WI38 (cell line): ENCODE measurements at regions not wholly inside any gene's neighbourhood (a gene's known extent, or its start where the extent isn't known, plus 50 kb on each side); places are given as distances from the start of the nearest gene placed in this dataset.
"Not testable (repeated sequence)": the region's sequence is repeated elsewhere in the genome, so short reads cannot be mapped to it uniquely, and the experiment has no call there.

Experiments
- H3K4me3 ChIP-seq: 2 replicates; pipeline ENCODE4 v1.5.1; 2011; ENCODE audit warnings: low read depth, mild to moderate bottlenecking, control low read depth, low read length
- CTCF ChIP-seq: IDR thresholded peaks from 2 replicates; pipeline ENCODE4 v1.5.1; 2012; ENCODE audit warnings: low read depth, mild to moderate bottlenecking, control low read depth, low read length

- no peak for TF ChIP-seq CTCF
Observed at GRCh38 chr10:9848278-9848677, 1169.4 kb upstream of the CELF2 start.

DNA sequence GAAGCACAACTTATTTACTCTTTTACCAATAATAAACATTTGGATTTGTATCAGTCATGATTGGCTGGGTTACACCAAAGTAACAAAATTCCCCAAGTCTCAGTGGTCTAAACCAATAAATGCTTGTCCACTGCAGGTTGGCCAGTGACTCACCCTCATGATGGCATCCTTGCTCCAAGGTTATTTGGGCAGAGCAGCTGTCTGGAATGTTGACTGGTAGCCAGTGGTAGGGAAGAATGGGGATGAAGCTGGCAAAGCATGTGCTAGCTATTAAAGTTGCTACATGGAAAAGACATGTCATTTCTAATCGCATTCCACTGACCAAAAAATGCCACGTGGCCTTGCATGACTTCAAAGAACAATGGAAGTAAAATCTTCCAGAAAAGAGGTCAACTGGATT is 1168.7 kb upstream of the CELF2 start:
- no peak overlapping the region for H3K4me3 ChIP-seq
- no peak for TF ChIP-seq CTCF

More at GRCh38 chr10:9848278-9848677, 1169.4 kb upstream of the CELF2 start:
- no peak overlapping the region for H3K4me3 ChIP-seq

GRCh38 chr10:9850415-9850814 is 1167.3 kb upstream of the CELF2 start:
- H3K4me3 ChIP-seq = no peak overlapping the region
- TF ChIP-seq CTCF = no peak

DNA sequence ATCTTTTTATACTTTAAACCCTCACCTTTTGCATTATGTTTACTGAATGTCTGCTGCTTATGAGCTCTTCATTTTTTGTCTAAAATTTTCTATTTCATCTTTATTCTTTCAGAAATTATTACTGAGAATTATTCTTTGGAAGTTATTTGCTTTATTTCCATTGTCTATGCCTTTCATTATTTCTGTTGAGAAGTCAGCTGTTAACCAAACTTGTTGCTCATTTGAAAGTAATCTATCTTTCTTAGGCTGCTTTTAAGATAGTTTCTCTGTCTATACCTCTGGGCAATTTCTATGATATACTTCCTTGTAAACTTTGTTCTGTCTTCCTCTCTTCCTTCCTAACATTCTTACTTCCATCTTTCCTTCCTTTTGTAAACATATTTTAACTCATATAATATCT is 1165.9 kb upstream of the CELF2 start:
- H3K4me3 ChIP-seq = no peak overlapping the region
- TF ChIP-seq CTCF = no peak

GRCh38 chr10:9853405-9854355 is 1164.0 kb upstream of the CELF2 start:
- no peak for TF ChIP-seq CTCF

DNA sequence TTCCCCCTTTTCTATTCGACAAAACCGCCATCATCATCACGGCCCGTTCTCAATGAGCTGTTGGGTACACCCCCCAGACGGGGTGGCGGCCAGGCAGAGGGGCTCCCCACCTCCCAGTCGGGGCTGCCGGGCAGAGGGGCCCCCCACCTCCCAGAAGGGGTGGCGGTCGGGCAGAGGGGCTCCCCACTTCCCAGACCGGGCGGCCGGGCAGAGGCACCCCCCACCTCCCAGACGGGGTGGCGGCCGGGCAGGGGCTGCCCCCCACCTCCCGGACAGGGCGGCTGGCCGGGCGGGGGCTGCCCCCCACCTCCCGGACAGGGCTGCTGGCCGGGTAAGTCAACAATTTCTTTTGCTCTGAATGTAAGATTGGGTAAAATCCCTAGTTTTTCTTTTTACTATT is 1162.2 kb upstream of the CELF2 start:
- not testable (repeated sequence) for H3K4me3 ChIP-seq

More at GRCh38 chr10:9853405-9854355, 1164.0 kb upstream of the CELF2 start:
- H3K4me3 ChIP-seq = no peak overlapping the region

DNA sequence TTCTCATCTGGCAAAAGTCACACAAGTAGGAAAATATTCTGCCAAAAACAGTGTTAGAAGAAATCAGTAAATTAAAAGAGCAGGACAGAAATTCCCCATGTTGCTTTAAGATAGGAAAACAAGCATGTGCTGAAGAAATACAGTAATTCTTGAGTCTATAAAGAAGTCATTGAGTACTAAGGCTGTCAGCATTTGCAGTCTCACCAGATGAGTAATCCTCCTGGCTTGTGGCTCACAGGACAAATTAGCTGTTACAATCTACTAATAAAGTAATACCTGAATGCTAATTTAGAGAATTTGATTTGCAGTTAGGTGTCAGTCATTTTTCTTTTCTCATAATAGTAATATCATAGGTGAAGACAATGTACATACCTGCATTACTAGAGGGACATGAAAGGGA is 1158.9 kb upstream of the CELF2 start:
- H3K4me3 ChIP-seq = no peak overlapping the region
- no peak for TF ChIP-seq CTCF

DNA sequence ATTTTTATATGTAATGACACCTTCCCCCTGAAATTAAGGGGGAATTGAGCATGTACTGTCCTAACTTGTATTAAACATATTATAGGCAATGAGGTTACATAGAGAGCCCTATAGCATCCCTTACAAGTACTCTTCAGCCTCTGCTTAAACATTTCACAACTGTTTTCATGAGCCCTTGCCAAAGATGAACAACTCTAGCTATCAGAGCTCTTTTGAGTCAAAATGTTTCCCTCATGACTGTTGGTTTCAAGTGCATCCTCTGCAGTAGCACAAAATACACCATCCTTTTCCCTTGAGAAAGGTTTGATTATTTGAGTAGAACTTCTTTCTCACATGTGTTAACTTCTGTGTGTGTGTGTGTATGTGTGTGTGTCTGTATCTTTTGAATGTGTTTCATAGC is 1157.6 kb upstream of the CELF2 start:
- no peak overlapping the region for H3K4me3 ChIP-seq
- no peak for TF ChIP-seq CTCF
